BJ (cell line): ENCODE measurements at regions not wholly inside any gene's neighbourhood (a gene's known extent, or its start where the extent isn't known, plus 50 kb on each side); places are given as distances from the start of the nearest gene placed in this dataset.

Experiments
- CTCF ChIA-PET: fragments of 350-600 bp; formaldehyde crosslinking; extraction: SDS; loops from one replicate; lab custom pipeline; 2021; ENCODE audit warnings: antibody characterized with exemption, inconsistent platforms; lab: Yijun Ruan, JAX
- POLR2A ChIA-PET: fragments of 300-600 bp; sonication (Branson Sonifier 250); formaldehyde crosslinking; extraction: SDS; loops from one replicate; lab custom pipeline; 2021; ENCODE audit warnings: antibody characterized with exemption; lab: Charles Lee
- DNase-seq: peaks from one replicate; pipeline ENCODE4 v3.0.0-alpha.2; 2011; ENCODE audit warnings: low read depth
- H3K27me3 ChIP-seq: 2 replicates; pipeline ENCODE4 v1.6.0; 2011; ENCODE audit warnings: low read length; ENCODE audit not compliant: control insufficient read depth, insufficient read depth
- H3K36me3 ChIP-seq: 2 replicates; pipeline ENCODE4 v1.5.1; 2011; ENCODE audit warnings: low read length; ENCODE audit not compliant: control insufficient read depth, insufficient read depth
- H3K4me3 ChIP-seq: 2 replicates; pipeline ENCODE4 v1.5.1; 2011; ENCODE audit warnings: low read depth, mild to moderate bottlenecking, control low read depth, low read length
- TF ChIP-seq, protein P1 (sequence below): IDR thresholded peaks from 2 replicates; pipeline ENCODE4 v1.5.1; 2011; ENCODE audit warnings: low read depth, mild to moderate bottlenecking, control low read depth, inconsistent platforms, low read length, moderate library complexity; ENCODE audit not compliant: insufficient read depth

DNA sequence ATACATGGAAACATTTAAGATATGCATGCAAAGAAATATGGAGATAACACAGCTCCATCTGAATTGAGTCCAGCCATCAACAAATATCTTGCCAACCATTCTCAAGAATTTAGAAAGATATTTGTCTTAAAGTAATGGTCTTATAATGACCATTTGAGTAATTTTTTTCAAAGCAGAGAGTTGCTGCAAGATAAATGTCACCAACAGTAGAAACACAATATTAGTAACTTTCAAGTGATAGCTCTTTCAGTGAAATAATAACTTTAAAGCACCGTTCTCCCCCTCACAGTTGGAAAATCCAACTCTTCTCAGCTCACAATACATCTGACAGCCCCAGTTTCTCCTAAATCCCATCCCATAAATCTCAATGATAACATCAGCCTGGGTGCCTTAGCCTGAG is 481.0 kb upstream of the ADAMTS5 start:
- CTCF ChIA-PET = interaction anchor here (0.8 to 1.8 kb wide), 3 partner anchors 10 to 22 kb away, joined by 3 to 5 read pairs (median 4); no protein-coding TSS in a partner anchor
- no peaks in the 10 kb centered on the region for H3K27me3 ChIP-seq
- H3K4me3 ChIP-seq = no peak overlapping the region
- POLR2A ChIA-PET = no interaction called here
- TF ChIP-seq, protein P1, sequence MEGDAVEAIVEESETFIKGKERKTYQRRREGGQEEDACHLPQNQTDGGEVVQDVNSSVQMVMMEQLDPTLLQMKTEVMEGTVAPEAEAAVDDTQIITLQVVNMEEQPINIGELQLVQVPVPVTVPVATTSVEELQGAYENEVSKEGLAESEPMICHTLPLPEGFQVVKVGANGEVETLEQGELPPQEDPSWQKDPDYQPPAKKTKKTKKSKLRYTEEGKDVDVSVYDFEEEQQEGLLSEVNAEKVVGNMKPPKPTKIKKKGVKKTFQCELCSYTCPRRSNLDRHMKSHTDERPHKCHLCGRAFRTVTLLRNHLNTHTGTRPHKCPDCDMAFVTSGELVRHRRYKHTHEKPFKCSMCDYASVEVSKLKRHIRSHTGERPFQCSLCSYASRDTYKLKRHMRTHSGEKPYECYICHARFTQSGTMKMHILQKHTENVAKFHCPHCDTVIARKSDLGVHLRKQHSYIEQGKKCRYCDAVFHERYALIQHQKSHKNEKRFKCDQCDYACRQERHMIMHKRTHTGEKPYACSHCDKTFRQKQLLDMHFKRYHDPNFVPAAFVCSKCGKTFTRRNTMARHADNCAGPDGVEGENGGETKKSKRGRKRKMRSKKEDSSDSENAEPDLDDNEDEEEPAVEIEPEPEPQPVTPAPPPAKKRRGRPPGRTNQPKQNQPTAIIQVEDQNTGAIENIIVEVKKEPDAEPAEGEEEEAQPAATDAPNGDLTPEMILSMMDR = no peak
- H3K36me3 ChIP-seq = no peaks in the 10 kb centered on the region
- no peak for DNase-seq

DNA sequence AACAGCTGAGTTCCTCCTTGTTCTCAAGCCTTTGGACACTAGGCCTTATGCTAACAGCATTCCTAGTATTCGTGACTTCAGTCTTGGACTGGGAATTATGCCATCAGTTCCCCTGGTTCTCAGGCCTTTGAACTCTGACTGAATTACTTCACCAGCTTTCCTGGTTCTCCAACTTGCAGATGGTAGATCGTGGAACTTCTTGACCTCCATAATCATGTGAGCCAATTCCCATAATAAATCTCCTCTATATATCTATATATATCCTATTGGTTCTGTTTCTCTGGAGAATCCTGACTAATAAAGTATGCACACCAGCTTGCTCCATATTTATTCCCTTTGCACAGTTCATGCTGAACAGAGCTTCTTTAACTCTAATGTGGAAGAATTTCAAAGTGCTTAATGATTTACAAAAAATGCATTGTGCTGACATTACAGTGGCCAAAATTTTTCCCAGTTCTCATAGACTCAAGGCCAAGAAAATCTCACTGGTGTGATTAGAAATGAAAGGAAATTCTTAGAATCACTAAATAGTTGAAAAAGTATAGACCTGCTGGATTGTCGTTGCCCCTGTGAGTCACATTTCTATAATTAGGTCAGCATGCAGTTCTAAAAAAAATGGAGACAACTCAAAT is 462.9 kb upstream of the ADAMTS5 start:
- H3K27me3 ChIP-seq = no peaks in the 10 kb centered on the region
- no peaks in the 10 kb centered on the region for H3K36me3 ChIP-seq
- H3K4me3 ChIP-seq = no peak overlapping the region
- peak; percentile 59 for DNase-seq
- TF ChIP-seq, protein P1 = no peak
- ChIA-PET CTCF (interaction anchor here (0.6 to 0.8 kb wide), 2 partner anchors 24 to 1363 kb away, joined by 3 read pairs; no protein-coding TSS in a partner anchor), POLR2A (no interaction called here)

DNA sequence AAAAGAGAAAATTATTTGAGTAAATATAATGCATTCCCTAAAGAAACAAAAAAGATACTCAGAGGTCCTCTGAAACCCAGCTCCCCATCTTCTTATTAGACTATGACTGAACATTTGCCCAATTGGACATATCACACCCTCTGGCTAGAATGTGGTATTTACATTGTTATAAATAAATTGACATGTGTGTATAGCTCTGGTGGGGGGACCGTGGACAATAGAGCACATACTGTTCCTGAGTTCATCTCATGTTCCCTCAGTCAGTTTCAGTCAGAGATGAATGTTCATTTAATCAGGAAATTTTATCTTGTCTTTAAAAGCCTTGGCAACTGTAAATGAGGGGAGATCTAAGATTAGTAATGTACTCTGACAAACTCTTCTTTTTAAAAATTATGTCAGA is 459.3 kb upstream of the ADAMTS5 start:
- no peaks in the 10 kb centered on the region for H3K27me3 ChIP-seq
- no peak for DNase-seq
- TF ChIP-seq, protein P1 = no peak
- POLR2A ChIA-PET = no interaction called here
- H3K4me3 ChIP-seq = no peak overlapping the region
- CTCF ChIA-PET = interaction anchor here (0.8 kb wide), 1 partner anchor 22 kb away, joined by 3 read pairs; no protein-coding TSS in a partner anchor
- H3K36me3 ChIP-seq = no peaks in the 10 kb centered on the region

DNA sequence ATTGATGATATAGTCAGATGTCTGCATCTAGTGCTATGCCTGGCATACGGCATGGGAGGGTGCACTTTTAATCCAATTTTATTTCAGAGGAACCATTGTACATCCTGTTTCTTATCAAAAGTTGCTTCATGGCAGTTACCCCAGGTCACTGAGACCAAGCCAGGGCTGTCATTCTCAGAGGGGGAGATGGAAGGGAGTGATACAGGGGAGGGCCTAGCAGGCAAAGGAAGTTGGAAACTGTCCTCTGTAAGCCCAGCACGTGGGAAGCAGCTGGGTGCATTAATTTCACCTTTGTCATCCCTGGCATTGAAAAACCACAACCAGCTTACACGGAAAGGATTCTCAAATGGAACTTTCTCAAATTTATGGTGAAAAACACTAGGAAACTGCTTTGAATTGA is 458.7 kb upstream of the ADAMTS5 start:
- CTCF ChIA-PET = interaction anchor here (1.0 to 1.3 kb wide), 2 partner anchors 45 to 272 kb away, joined by 3 read pairs; no protein-coding TSS in a partner anchor
- TF ChIP-seq, protein P1 = no peak
- no peak for DNase-seq
- POLR2A ChIA-PET = no interaction called here
- Histone ChIP-seq H3K4me3 (no peak overlapping the region), H3K36me3 (no peaks in the 10 kb centered on the region), H3K27me3 (no peaks in the 10 kb centered on the region)

DNA sequence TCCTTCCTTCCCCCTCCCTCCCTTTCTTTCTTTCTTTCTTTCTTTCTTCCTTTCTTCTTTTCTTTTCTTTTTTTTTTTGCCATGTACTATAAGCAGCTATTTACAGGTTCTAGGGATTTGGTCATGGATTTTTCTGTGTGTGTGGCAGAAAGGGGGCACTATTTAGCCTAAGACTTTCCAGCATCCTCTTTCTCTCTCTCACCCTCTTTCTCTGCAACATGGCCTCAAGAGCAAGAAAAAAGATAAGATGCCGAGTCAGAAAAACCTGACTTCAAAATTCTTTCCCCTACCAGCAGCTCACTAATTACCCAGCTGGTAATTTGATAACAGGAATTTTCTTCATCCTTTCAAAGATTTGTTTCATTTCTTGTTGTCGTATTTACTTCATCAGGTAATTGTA is 458.3 kb upstream of the ADAMTS5 start:
- DNase-seq = no peak
- TF ChIP-seq, protein P1 = no peak
- Histone ChIP-seq H3K36me3 (no peaks in the 10 kb centered on the region), H3K27me3 (no peaks in the 10 kb centered on the region), H3K4me3 (no peak overlapping the region)
- CTCF ChIA-PET = interaction anchor here (1.0 to 1.3 kb wide), 2 partner anchors 45 to 272 kb away, joined by 3 read pairs; no protein-coding TSS in a partner anchor
- POLR2A ChIA-PET = no interaction called here
